DOHH2 (cell line): ENCODE measurements at regions not wholly inside any gene's neighbourhood (a gene's known extent, or its start where the extent isn't known, plus 50 kb on each side); places are given as distances from the start of the nearest gene placed in this dataset.

Experiments used
- EZH2phosphoT487 ChIP-seq: fragments of 200-600 bp; sonication (generic); IDR thresholded peaks from 2 replicates; pipeline ENCODE4 v1.6.1; 2017; ENCODE audit warnings: borderline replicate concordance, mild to moderate bottlenecking, antibody characterized with exemption, low read length, moderate library complexity, mixed read lengths
- TF ChIP-seq, protein P1 (sequence below): fragments of 200-600 bp; sonication (generic); IDR thresholded peaks from one replicate; pipeline ENCODE4 v1.5.1; 2014; ENCODE audit warnings: antibody characterized with exemption, mild to moderate bottlenecking, low read depth, low read length; ENCODE audit not compliant: poor library complexity, severe bottlenecking

- TF ChIP-seq, protein P1, sequence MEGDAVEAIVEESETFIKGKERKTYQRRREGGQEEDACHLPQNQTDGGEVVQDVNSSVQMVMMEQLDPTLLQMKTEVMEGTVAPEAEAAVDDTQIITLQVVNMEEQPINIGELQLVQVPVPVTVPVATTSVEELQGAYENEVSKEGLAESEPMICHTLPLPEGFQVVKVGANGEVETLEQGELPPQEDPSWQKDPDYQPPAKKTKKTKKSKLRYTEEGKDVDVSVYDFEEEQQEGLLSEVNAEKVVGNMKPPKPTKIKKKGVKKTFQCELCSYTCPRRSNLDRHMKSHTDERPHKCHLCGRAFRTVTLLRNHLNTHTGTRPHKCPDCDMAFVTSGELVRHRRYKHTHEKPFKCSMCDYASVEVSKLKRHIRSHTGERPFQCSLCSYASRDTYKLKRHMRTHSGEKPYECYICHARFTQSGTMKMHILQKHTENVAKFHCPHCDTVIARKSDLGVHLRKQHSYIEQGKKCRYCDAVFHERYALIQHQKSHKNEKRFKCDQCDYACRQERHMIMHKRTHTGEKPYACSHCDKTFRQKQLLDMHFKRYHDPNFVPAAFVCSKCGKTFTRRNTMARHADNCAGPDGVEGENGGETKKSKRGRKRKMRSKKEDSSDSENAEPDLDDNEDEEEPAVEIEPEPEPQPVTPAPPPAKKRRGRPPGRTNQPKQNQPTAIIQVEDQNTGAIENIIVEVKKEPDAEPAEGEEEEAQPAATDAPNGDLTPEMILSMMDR, result no peak
- no peak for TF ChIP-seq EZH2phosphoT487
Observed at GRCh38 chr17:13351046-13351445, 250.7 kb downstream of the HS3ST3A1 start.
